IPS DF 4.7 (cell line): ENCODE measurements at regions not wholly inside any gene's neighbourhood (a gene's known extent, or its start where the extent isn't known, plus 50 kb on each side); places are given as distances from the start of the nearest gene placed in this dataset.

ENCODE experiments used
- DNase-seq: peaks from one replicate; pipeline ENCODE4 v3.0.0-alpha.2; 2013; ENCODE audit warnings: low spot score; ENCODE audit errors: extremely low read depth

DNA sequence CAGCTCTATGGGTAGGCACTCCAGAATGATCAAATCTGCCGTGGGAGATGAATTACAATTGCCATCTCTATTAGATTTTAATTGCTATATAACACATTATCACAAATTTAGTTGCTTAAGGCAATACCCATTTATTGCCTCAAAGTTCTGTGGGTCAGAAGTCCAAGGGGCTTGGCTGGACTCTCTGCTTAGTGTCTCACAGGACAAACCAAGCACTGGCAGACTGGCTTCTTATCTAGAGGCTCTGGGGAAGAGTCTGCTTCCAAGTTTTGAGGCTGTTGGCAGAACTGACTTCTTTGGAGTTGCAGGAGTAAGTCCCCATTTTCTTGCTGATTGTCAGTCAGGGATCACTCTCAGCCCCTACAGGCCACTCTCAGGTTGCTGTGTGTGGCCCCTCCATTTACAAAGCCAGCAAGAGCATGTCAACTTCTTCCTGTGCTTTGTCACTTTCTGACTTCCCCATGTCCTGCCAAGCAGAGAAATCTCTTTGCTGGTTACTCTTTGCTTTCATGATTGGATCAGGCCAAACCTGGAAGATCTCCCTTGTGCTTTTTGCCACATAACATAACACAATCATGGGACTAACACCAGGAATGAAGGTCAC lies 93.5 kb upstream of the PRICKLE2 start:
- no peak for DNase-seq

GRCh38 chr3:64318001-64318400 lies 92.7 kb upstream of the PRICKLE2 start:
- no peak for DNase-seq

DNA sequence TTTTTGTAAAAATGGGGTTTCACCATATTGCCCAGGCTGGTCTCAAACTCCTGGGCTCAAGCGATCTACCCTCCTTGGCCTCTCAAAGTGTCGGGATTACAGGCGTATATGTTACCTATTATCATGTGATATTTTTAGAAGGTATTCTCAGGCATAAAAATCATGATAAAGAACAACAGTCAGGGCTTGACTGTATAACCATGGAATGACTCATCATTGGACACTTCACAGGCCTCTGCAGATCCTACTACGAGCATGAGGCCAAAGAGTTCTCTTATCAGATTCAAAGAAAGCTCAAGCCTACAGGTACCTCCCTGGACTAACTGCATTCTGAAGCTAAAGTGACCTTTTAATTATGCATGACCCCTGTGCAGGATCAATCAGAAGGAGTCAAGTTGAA lies 91.7 kb upstream of the PRICKLE2 start:
- no peak for DNase-seq

DNA sequence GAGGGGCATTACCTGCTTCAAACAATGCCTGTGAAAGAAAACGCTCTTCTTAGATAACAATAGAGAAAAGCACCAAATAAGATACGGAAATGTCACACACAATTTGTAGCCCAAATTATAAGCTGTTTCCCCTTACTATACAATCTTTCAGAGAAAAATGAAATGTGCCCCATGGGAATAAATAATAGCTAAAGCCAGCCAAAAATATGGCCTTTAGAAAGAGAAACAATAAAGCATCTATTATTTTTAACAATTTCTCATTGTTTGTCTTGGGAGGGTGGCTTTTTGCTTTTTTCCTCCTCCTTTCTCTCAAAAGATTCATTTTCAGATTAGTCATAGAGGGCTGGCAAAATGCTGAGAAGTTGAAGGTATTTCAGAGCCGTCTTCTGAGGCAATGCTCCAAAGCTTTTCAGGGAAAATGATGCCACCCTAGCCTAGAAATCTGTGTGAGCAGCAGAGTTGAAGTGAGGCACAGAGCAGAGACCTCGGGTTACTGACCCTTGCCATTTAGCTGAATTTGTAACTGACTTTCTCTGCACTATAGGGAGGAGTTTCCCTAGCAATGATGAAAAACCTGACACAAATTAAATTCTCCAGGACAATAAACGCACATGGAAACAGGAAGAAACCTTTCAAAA lies 86.3 kb upstream of the PRICKLE2 start:
- no peak for DNase-seq

DNA sequence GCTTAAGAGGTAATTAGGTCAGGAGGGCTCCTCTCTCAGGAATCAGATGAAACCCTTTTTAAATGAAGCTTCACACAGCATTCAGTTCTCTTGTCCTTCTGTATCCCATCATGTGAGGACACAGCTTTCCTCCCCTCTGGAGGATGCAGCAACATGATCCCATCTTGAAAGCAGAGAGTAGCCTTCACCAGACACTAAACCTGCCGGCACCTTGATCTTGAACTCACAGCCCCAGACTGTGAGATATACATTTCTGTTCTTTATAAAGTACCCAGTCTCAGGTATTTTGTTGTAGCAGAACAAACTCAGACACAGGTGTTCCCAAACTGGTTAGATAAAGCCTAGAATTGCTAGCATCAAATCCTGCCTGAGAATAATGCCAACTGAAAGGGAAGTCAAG lies 83.7 kb upstream of the PRICKLE2 start:
- no peak for DNase-seq

- no peak for DNase-seq
These were observed 81.5 kb upstream of the PRICKLE2 start for GRCh38 chr3:64306745-64307144.

GRCh38 chr3:64305731-64306130 lies 80.5 kb upstream of the PRICKLE2 start:
- DNase-seq, result no peak

DNA sequence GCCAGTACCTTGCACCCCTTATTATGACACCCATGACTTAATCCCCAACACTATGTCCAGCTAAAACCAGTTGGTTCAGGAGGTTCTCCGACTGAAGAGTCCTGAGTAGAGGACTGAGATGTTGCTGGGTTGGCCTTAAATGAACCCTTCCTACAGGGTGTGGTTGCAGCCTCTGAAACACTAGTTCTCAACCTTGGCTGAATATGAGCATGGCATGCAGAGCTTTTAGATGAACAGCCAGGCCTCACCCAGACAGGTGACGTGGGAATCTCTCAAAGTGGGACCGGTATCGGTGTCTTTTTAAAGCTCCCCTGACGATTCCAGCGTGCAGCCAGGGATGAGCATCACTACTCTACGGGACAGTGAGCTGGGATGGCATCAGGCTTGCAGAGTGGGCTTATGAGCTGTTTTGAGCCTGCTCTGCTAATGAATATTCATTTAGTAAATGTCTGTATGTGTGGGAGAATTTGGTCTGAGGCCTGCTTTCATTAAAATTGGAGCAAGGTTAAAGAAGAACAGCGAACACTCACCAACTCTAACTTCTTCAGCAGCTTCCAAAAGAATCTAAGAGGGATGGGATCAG lies 79.7 kb upstream of the PRICKLE2 start:
- DNase-seq, result no peak

DNA sequence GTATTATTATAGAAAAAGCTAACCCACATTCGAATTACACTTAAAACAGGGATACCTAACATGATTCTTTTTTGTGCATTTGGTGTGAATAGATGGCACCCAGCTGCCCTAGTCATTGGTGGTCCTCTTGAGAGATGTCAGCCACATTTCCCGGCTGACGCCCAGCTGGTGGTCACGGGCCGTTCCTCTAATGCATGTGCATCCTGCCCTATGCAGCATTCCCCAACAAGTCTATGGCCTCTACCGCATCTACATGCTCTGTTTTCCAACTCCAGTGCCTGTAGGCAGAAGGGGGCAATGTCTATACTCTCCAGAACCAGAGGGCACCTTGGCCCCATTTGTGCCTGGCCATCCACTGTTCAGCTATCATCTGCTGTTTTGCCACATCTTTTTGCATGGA lies 78.6 kb upstream of the PRICKLE2 start:
- no peak for DNase-seq

DNA sequence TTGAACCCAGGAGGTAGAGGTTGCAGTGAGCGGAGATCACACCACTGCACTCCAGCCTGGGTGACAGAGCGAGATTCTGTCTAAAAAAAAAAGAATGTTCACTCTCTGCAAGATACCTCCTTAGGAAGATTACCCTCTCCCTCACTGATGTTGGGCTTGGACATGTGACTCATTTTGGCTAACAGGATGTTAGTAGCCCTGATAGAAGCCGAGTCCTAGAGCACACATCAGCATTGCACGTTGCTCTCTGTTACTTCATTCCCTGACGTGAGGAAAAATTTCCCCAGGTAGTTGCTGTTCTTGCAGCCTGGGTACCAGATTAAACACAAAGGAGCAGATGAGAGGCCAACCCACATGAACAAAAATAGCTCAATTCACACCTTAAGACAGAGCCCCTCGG lies 78.1 kb upstream of the PRICKLE2 start:
- no peak for DNase-seq

DNA sequence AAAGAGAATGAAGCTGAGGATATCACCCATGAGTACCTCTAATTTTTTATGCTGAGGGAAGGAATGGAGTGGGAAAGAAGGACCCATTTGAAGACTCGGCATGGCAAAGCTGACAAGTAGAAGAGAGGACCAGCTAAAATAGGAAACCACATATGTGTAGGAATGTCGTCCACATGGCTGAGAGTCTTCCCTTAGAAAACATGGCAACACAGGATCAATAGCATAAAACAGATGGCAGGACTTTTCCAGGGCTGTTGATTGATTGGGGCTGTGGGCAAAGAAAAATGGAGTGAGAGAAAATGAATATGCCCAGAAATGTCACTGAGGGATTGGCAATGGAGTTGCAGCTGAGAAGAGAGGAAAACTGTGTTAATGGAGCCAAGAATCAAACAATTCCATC lies 76.2 kb upstream of the PRICKLE2 start:
- DNase-seq, result no peak

DNA sequence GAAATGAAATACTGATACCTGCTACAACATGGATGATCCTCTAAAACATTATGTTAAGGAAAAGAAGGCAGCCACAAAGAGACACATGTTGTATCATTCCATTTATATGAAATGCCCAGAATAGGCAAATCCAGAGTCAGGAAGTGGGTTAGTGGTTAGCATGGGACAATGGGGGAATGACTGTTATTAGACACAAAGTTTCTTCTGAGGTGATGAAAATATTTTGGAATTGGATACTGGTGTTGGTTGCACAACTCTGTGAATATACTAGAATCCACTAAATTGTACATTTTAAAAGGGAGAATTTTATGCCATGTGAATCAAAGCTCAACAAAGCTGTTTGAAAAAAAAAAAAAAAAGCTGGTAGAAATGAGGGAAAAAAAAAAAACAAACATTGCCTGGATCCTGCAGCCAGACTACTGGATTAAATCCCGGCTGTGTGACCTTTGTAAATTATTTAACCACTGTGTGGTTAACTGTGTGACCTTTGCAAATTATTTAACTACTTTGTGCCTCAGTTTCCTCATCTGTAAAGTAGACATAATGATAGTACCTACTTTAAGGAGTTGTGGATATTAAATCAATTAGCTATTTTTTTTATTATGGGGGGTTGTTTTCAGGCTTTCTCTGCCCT lies 75.6 kb upstream of the PRICKLE2 start:
- DNase-seq, result no peak

- DNase-seq, result no peak
These were observed 73.9 kb upstream of the PRICKLE2 start for GRCh38 chr3:64299206-64299605.

DNA sequence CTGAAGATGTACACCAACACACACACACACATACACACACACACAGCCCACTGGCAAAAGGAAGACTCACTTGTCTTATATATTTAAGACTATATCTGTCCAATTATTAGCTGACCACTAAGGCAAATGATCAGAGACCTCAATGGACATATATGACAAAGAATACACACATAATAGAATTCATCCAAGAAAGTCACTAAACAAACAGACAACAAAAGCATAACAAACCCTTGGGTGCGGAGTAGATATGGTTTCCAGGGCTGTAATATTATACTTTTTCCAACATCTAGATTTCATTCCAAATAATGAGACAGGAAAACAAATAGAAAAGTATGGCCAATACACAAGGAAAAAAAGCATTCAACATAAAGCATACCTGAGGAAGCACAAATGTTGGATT lies 72.3 kb upstream of the PRICKLE2 start:
- DNase-seq, result no peak

GRCh38 chr3:64295594-64295993 lies 70.3 kb upstream of the PRICKLE2 start:
- DNase-seq, result no peak

- no peak for DNase-seq
These were observed 69.5 kb upstream of the PRICKLE2 start for GRCh38 chr3:64294771-64295170.

DNA sequence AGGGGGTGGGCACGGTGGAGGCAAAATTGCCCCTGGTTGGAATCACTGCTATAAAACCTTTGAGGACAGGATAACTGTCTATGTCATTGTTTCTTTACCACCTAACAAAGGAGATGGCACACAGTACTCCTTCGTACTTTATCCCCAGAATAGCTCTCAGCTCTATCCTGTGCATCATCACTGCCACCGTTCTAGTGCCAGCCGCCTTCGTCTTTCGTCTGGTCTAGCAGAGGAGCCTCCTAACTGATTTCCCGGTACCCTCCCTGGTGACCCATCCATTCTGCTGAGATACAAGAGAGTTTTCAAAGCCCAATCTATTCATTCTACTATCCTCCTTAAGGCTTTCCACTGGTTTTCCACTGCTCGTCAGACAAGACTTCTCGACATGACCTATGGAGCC lies 67.9 kb upstream of the PRICKLE2 start:
- DNase-seq, result no peak

- DNase-seq, result no peak
These were observed 66.7 kb upstream of the PRICKLE2 start for GRCh38 chr3:64291956-64292355.

- no peak for DNase-seq
These were observed 66.1 kb upstream of the PRICKLE2 start for GRCh38 chr3:64291345-64291744.

DNA sequence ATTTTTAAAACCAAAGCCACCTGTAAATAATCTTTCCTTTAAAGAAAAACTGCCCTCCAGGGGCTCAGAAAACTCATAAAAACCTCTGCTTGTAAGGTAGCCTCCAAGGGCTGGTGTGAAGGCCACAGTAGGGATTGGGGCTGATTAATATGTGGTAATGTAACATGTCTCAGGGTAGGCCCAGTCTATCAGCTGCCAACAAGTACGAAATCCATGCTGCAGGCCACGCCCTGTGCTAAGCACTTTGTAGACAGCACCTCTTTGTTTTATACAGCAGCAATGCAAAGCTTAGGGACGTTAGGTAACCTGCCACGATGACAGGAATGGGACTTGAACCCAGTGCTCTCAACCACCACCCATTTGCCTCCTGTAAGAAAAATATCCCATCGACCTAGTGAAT lies 65.6 kb upstream of the PRICKLE2 start:
- DNase-seq, result no peak

- DNase-seq, result no peak
These were observed 64.9 kb upstream of the PRICKLE2 start for GRCh38 chr3:64290161-64290560.

DNA sequence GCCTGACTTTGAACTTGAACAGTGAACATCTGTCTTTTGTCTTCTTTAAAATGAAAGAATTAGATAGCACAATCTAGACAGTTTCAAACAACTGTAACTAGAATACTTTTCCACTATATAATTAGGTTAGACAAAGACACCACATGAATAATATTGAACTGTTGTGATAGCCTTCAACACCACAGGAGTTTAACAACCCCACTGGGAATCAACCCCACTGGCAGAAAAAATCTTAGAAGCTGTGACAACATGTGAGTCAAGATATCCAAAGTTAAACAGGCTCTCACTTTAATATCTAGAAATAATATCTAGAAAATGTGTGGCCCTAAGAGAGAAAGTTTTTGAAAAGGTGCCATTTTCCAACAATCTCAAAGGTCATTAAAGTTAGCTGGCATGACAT lies 64.4 kb upstream of the PRICKLE2 start:
- no peak for DNase-seq

- DNase-seq, result no peak
These were observed 53.4 kb upstream of the PRICKLE2 start for GRCh38 chr3:64278625-64279024.
